ENCODE measurements at regions not wholly inside any gene's neighbourhood (a gene's known extent, or its start where the extent isn't known, plus 50 kb on each side); places are given as distances from the start of the nearest gene placed in this dataset.

DNA sequence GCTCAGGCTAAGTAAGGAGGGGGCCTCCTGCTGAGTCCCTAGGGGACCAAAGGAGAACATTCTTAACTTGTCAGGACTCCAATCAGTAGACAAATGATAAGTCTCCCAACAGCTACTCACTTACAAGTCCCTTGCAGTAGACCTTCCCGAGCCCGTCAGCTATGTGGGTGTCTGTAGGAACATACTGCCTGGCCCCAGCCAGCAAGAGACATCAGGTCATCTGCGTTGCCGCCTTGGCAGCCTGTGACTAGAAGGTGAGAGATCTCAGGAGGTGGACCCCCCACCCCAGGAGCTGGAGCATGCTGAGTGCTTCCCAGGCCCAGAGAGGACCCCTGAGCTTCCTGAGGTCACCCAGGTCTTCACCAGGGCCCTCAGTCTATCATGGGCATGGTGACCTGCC is 250.5 kb downstream of the C1orf94 start:
- no peak for TF ChIP-seq CTCF (IDR thresholded peaks at IDR 0.05; ENCODE audit: low read depth, low read length)
- H3K4me3 ChIP-seq (ENCODE audit: low read depth, low read length): no peak overlapping the region

GRCh38 chr1:34433099-34433498 is 256.4 kb downstream of the C1orf94 start:
- TF ChIP-seq CTCF (IDR thresholded peaks at IDR 0.05; ENCODE audit: low read depth, low read length): no peak
- no peak overlapping the region for H3K4me3 ChIP-seq (ENCODE audit: low read depth, low read length)

DNA sequence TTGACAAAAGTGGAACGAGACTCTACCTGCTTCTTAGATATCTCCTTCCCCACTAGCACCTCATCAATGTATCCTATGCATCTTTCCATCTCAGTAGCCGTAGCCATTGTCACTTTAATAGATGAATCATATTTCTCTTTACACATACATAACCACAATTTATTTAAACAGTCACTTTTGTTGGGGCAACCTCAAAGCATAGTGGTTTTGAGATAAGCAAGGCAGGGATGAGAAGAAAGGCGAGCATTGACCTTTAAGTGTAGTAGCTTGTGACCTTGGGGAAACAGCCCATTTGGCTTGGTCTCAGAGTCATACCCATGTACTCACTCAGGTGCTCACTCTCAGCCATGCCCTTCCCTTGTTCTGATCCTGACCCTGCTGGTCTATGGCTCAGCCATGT is 260.1 kb downstream of the C1orf94 start:
- TF ChIP-seq CTCF (IDR thresholded peaks at IDR 0.05; ENCODE audit: low read depth, low read length): no peak
- H3K4me3 ChIP-seq (ENCODE audit: low read depth, low read length): no peak overlapping the region

- TF ChIP-seq CTCF (IDR thresholded peaks at IDR 0.05; ENCODE audit: low read depth, low read length): no peak
- H3K4me3 ChIP-seq (ENCODE audit: low read depth, low read length): no peak overlapping the region
These were observed 264.8 kb downstream of the C1orf94 start for GRCh38 chr1:34441259-34442069.

- TF ChIP-seq CTCF (IDR thresholded peaks at IDR 0.05; ENCODE audit: low read depth, low read length): no peak
These were observed 267.8 kb downstream of the C1orf94 start for GRCh38 chr1:34444516-34444915.

GRCh38 chr1:34450325-34450724 is 273.6 kb downstream of the C1orf94 start:
- no peak for TF ChIP-seq CTCF (IDR thresholded peaks at IDR 0.05; ENCODE audit: low read depth, low read length)
- no peak overlapping the region for H3K4me3 ChIP-seq (ENCODE audit: low read depth, low read length)

More at GRCh38 chr1:34444516-34444915, 267.8 kb downstream of the C1orf94 start:
- H3K4me3 ChIP-seq (ENCODE audit: low read depth, low read length): no peak overlapping the region

- no peak for TF ChIP-seq CTCF (IDR thresholded peaks at IDR 0.05; ENCODE audit: low read depth, low read length)
- H3K4me3 ChIP-seq (ENCODE audit: low read depth, low read length): no peak overlapping the region
These were observed 275.7 kb downstream of the C1orf94 start for GRCh38 chr1:34452451-34452850.
